ENCODE measurements at regions not wholly inside any gene's neighbourhood (a gene's known extent, or its start where the extent isn't known, plus 50 kb on each side); places are given as distances from the start of the nearest gene placed in this dataset.
A peak's percentile ranks its signal among the peaks of the same experiment; 100 is the strongest.

DNA sequence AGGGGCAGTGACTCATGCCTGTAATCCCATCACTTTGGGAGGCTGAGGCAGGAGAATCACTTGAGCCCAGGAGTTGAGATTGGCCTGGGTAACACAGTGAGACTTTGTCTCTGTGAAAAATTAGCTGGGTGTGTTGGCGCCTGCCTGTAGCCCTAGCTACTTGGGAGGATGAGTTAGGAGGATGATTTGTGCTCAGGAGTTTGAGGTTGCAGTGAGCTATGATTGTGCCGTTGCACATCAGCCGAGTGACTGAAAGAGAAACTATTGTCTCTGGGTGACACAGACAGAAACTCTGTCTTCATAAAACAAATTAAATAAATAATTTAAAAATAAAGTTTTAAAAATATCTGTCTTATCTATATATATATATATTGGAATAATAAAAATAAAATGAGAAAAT lies 1844.6 kb upstream of the PIK3C3 start:
- 24% methylated on average over 3 of the region's 3 CpGs for WGBS (ENCODE audit: insufficient coverage, insufficient replicate concordance, low lambda C conversion rate, missing lambda C conversion rate)
- Histone ChIP-seq H3K27ac (ENCODE audit: control insufficient read depth, insufficient read depth) (no peak overlapping the region), H3K79me2 (ENCODE audit: control insufficient read depth, insufficient read depth, low read length) (no peaks in the 10 kb centered on the region), H3K4me1 (ENCODE audit: control insufficient read depth, insufficient read depth, low read length) (no peaks in the 10 kb centered on the region), H3K27me3 (replicated peaks in 1 of 2; ENCODE audit: control insufficient read depth in 2 of 2, insufficient read depth in 2 of 2, low read length in 1 of 2) (no peaks in the 10 kb centered on the region), H3K9me3 (replicated peaks; ENCODE audit: control insufficient read depth, insufficient read depth, low read length) (no peaks in the 10 kb centered on the region), H3K4me3 (no peak overlapping the region), H3K4me2 (ENCODE audit: control insufficient read depth, insufficient read depth) (no peak overlapping the region), H2AFZ (ENCODE audit: control insufficient read depth, low read depth, low read length) (no peak overlapping the region), H3K36me3 (ENCODE audit: control insufficient read depth in 2 of 2, insufficient read depth in 2 of 2, low read length in 1 of 2) (no peaks in the 10 kb centered on the region), H4K20me1 (ENCODE audit: control insufficient read depth, insufficient read depth) (no peaks in the 10 kb centered on the region), H3K9ac (ENCODE audit: control insufficient read depth, insufficient read depth, low read length) (no peak overlapping the region)
- POLR2A ChIA-PET = interaction anchor here (0.7 to 2.4 kb wide), 5 partner anchors 11 to 22 kb away, joined by 4 to 10 read pairs (median 7); no protein-coding TSS in a partner anchor
- SMC1A ChIA-PET (ENCODE audit: uncharacterized antibody, unreplicated experiment) = interaction anchor here (1.2 to 6.7 kb wide), 8 partner anchors 8 to 39 kb away, joined by 3 to 59 read pairs (median 6); no protein-coding TSS in a partner anchor
- intact Hi-C loops (cut with micrococcal nuclease; ENCODE audit: unreplicated experiment) (no loop called here), in situ Hi-C loops (cut with MboI) (no loop called here)
- RAD21 ChIA-PET (ENCODE audit: unreplicated experiment) = interaction anchor here (1.7 to 2.2 kb wide), 6 partner anchors 10 to 49 kb away, joined by 6 to 19 read pairs (median 8); no protein-coding TSS in a partner anchor
- ATAC-seq (peak; percentile 76), DNase-seq (ENCODE audit: low read depth, low spot score) (no peak), FAIRE-seq (no peak)
- TF ChIP-seq POLR2AphosphoS2 (IDR thresholded peaks at IDR 0.05; ENCODE audit: low read depth, low read length) (no peak), IKZF2 (IDR thresholded peaks at IDR 0.05) (peak in 1 of 2 experiments; percentile 15; a peak in 1 of 4 replicates), STAT1 (conservative IDR thresholded peaks at IDR 0.05) (no peak)
- no TSS peak for BruUV-seq (replicated peaks)
- CTCF ChIA-PET = interaction anchor here (0.7 to 2.2 kb wide), 3 partner anchors 13 to 1132 kb away, joined by 3 to 6 read pairs (median 4); no protein-coding TSS in a partner anchor

DNA sequence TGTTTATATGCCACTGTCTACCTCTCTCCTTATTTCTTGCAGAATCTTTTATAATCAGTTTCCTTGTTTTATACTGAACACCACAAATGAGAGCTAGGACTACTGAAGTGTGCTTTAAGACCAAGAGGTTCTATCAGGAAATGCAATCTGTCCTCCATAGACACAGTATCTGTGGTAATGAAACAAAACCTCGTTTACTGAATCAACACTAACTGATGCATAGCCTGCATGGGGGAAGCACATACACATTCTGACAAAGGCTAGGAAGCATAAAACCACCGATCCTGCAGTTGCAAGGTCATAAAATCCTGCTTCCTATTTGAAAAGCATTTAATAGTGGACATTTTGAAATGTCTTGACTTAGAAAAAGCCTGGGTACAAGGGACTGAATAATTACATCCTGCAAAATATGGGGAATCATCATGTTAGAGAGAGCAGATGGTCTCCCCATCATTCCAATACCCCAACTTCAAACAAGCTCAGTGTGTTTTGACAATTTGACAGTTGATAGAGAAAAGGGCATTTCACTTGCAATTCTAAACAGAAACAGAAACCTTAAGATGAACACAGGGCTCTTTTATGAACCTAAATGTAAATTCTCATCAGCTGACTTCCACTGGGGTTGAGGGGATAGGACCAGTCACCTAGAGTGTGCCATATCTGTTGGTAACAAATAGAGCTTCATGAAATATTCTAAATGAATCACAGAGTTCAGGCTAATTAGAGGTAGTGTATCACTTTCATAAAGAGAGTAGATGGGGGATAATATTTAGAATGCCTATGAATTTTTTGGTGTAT lies 1845.6 kb upstream of the PIK3C3 start:
- 0% methylated on average over 2 of the region's 2 CpGs for WGBS (ENCODE audit: insufficient coverage, insufficient replicate concordance, low lambda C conversion rate, missing lambda C conversion rate)
- TF ChIP-seq, protein P1, sequence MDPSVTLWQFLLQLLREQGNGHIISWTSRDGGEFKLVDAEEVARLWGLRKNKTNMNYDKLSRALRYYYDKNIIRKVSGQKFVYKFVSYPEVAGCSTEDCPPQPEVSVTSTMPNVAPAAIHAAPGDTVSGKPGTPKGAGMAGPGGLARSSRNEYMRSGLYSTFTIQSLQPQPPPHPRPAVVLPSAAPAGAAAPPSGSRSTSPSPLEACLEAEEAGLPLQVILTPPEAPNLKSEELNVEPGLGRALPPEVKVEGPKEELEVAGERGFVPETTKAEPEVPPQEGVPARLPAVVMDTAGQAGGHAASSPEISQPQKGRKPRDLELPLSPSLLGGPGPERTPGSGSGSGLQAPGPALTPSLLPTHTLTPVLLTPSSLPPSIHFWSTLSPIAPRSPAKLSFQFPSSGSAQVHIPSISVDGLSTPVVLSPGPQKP (IDR thresholded peaks at IDR 0.05; ENCODE audit: low read depth, low read length) = no peak
- TF ChIP-seq EZH2 (IDR thresholded peaks at IDR 0.05; ENCODE audit: borderline replicate concordance, control insufficient read depth, low read depth, low read length) (no peak), ZNF274 (IDR thresholded peaks at IDR 0.05; ENCODE audit: insufficient read depth, insufficient read length) (no peak), BHLHE40 (IDR thresholded peaks at IDR 0.05; ENCODE audit: borderline replicate concordance in 1 of 2, low read depth in 2 of 2, low read length in 1 of 2) (no peak), IKZF2 (IDR thresholded peaks at IDR 0.05) (peak; percentile 9 to 34; a peak in 1 of 4 replicates), TCF7 (IDR thresholded peaks at IDR 0.05; ENCODE audit: borderline replicate concordance) (no peak), SIX5 (IDR thresholded peaks at IDR 0.05; ENCODE audit: low read depth, low read length, severe bottlenecking) (no peak), BACH1 (IDR thresholded peaks at IDR 0.05; ENCODE audit: borderline replicate concordance) (no peak), GATAD2B (conservative IDR thresholded peaks at IDR 0.05; ENCODE audit: low read depth) (no peak), RAD51 (IDR thresholded peaks at IDR 0.05) (0 out of 2 replicates have a peak, but pooled peaks have one; percentile 51), NFIC (IDR thresholded peaks at IDR 0.05; ENCODE audit: low read depth, low read length) (no peak), HDGF (IDR thresholded peaks at IDR 0.05) (no peak), NR2C1 (IDR thresholded peaks at IDR 0.05) (no peak), SP1 (IDR thresholded peaks at IDR 0.05; ENCODE audit: low read depth, low read length) (no peak)

More for the DNA sequence above, 1845.6 kb upstream of the PIK3C3 start:
- ATAC-seq = peak; percentile 89
- H3K4me3 ChIP-seq = no peak overlapping the region
- no peaks in the 10 kb centered on the region for H4K20me1 ChIP-seq (ENCODE audit: control insufficient read depth, insufficient read depth)
- FAIRE-seq = no peak
- H3K79me2 ChIP-seq (ENCODE audit: control insufficient read depth, insufficient read depth, low read length) = no peaks in the 10 kb centered on the region
- H3K27me3 ChIP-seq (replicated peaks in 1 of 2; ENCODE audit: control insufficient read depth in 2 of 2, insufficient read depth in 2 of 2, low read length in 1 of 2) = no peaks in the 10 kb centered on the region
- peak overlapping the region; percentile 17; the same call in 1 of the 2 replicates for H2AFZ ChIP-seq (ENCODE audit: control insufficient read depth, low read depth, low read length)
- no peak overlapping the region for H3K27ac ChIP-seq (ENCODE audit: control insufficient read depth, insufficient read depth)
- ChIA-PET CTCF (interaction anchor here (1.0 to 2.2 kb wide), 2 partner anchors 14 to 54 kb away, joined by 3 to 6 read pairs; no protein-coding TSS in a partner anchor), SMC1A (ENCODE audit: uncharacterized antibody, unreplicated experiment) (interaction anchor here (1.2 to 6.7 kb wide), 8 partner anchors 9 to 40 kb away, joined by 3 to 59 read pairs (median 6); no protein-coding TSS in a partner anchor), POLR2A (interaction anchor here (0.7 to 2.4 kb wide), 4 partner anchors 12 to 27 kb away, joined by 7 to 10 read pairs (median 9); no protein-coding TSS in a partner anchor), RAD21 (ENCODE audit: unreplicated experiment) (interaction anchor here (1.7 to 2.2 kb wide), 6 partner anchors 11 to 50 kb away, joined by 6 to 19 read pairs (median 8); no protein-coding TSS in a partner anchor)
- no peak for DNase-seq (ENCODE audit: low read depth, low spot score)
- no TSS peak for BruUV-seq (replicated peaks)
- in situ Hi-C loops (cut with MboI) (no loop called here), intact Hi-C loops (cut with micrococcal nuclease; ENCODE audit: unreplicated experiment) (loop anchor here (1.0 kb wide), 1 partner anchor 24 kb away; no protein-coding TSS in a partner anchor)
- H3K4me2 ChIP-seq (ENCODE audit: control insufficient read depth, insufficient read depth) = peak overlapping the region; percentile 55; the same call in 1 of the 2 replicates
- H3K9ac ChIP-seq (ENCODE audit: control insufficient read depth, insufficient read depth, low read length) = no peak overlapping the region
- no peaks in the 10 kb centered on the region for H3K9me3 ChIP-seq (replicated peaks; ENCODE audit: control insufficient read depth, insufficient read depth, low read length)
- H3K36me3 ChIP-seq (ENCODE audit: control insufficient read depth in 2 of 2, insufficient read depth in 2 of 2, low read length in 1 of 2) = no peaks in the 10 kb centered on the region
- no peaks in the 10 kb centered on the region for H3K4me1 ChIP-seq (ENCODE audit: control insufficient read depth, insufficient read depth, low read length)

Measured in GM12878 (cell line).